AG08395 (cell line): ENCODE measurements at regions not wholly inside any gene's neighbourhood (a gene's known extent, or its start where the extent isn't known, plus 50 kb on each side); places are given as distances from the start of the nearest gene placed in this dataset.

Source experiments
- DNase-seq: peaks from one replicate; pipeline ENCODE4 v3.0.0; 2012; ENCODE audit warnings: mixed read lengths, low spot score

- no peak for DNase-seq
Measured at GRCh38 chr1:4367230-4367777, 287.1 kb upstream of the AJAP1 start.

- DNase-seq: no peak
Measured at GRCh38 chr1:4369335-4369734, 285.1 kb upstream of the AJAP1 start.

- DNase-seq: no peak
Measured at GRCh38 chr1:4371849-4372248, 282.6 kb upstream of the AJAP1 start.

DNA sequence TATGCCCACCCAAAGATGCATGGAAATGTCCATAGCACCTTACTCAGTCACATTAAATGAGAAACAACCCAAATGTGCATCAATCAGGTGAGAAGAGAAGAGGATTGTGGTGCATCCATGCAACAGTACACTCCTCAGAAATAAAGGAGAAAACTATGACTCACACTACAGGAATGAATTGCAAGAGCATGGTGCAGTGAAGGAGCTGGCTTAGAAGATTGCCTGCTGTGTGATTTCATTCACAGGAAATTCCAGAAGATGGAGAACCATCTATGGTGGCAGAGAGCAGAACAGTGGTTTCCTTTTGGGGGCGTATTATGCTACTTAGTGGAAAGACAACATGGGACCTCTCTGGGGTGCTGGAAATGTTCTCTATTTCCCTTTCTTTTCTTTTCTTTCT lies 278.6 kb upstream of the AJAP1 start:
- DNase-seq: peak; percentile 25

- no peak for DNase-seq
Measured at GRCh38 chr1:4379451-4380175, 274.8 kb upstream of the AJAP1 start.

- peak; percentile 18 for DNase-seq
Measured at GRCh38 chr1:4380564-4381168, 273.7 kb upstream of the AJAP1 start.

- DNase-seq: no peak
Measured at GRCh38 chr1:4393191-4393590, 261.2 kb upstream of the AJAP1 start.

- no peak for DNase-seq
Measured at GRCh38 chr1:4394366-4394765, 260.0 kb upstream of the AJAP1 start.

DNA sequence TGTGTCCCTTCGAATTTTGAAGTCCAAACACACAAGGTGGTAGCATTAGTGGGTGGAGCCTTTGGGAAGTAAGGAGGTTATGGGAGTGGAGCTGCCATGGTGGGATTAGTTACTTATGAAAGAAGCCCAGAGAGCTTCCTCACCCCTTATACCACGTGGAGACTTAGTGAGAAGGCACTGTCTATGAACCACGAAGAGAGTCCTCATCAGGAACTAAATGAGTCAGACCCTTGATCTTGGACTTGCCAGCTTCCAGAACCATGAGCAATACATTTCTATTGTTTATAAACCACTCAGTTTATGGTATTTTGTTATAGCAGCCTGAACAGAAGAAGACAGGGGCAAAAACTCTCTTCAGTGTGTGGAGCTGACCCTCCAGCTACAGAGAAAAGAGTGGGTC lies 259.3 kb upstream of the AJAP1 start:
- no peak for DNase-seq

DNA sequence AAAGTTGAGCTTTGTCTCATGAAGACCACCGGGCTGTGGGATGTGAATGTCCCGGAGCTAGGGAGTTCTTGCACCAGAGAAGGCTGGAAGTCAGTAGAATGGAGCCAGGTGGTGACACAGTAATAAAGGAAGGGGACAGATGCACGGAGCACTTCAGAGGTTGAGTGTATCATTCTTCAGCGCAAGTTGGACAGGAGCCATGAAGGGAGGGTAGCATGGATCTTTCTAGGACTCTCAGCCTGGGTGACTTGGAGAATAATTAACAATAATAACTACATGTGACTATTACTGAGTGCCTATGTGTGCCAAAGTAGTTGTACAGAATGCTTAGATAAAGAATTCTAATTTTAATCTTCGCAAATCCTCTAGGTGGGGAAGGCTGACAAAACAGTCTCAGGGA lies 258.7 kb upstream of the AJAP1 start:
- DNase-seq: no peak

DNA sequence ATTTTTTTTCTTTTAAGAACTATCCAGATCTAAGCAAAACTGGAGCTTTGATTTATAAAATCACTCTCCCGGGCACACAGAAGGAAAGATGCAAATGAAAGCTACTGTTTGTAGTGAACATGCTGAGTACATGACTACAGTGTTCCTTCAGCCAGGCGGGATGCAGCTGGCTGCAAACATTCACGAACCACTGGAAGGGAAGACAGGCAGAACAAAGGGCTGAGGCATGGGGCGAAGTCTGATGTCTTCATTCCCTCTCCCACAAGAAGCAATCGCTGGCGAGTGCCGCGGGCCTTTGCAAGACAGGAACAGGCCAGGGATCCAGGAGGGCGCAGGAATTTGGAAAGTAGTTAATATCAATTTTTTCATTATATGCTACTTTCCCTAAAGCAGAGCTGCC lies 257.9 kb upstream of the AJAP1 start:
- no peak for DNase-seq

DNA sequence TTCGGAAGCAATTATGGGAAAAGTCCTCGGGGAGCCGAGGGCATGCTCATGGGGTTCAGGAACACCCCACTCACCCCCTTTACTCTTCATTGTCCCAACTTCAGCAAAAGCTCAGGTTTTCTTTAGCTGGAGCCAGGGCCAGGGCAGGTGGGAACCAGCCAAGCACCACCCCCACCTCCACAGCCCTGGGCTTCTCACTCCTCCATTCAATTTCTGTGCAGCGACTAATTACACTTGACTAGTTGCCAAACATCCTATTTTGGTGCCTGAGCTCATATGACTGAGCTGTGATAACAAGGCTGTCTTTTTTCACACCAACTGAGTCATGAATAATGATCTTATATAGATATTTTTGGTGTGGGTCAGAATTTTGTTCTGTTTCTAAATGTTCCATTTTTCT lies 257.2 kb upstream of the AJAP1 start:
- no peak for DNase-seq

DNA sequence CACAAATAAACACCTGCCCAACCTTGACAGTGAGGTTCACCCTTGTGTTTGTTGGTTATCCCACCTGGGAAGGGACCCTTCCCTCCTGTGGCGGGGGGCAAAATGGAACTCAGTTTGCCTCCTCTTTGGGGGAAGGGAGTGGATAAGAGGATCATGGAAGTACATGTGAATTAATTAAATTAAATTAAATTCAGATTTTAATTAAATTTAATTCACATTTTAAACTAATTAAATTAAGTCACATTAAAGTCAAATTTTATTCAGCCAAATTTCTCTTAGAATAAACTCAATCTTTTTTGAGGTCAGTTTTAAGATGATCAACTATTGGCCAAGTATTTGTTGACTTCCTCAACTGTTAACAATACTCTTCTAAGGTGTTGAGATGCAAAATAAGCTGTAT lies 252.4 kb upstream of the AJAP1 start:
- DNase-seq: no peak

DNA sequence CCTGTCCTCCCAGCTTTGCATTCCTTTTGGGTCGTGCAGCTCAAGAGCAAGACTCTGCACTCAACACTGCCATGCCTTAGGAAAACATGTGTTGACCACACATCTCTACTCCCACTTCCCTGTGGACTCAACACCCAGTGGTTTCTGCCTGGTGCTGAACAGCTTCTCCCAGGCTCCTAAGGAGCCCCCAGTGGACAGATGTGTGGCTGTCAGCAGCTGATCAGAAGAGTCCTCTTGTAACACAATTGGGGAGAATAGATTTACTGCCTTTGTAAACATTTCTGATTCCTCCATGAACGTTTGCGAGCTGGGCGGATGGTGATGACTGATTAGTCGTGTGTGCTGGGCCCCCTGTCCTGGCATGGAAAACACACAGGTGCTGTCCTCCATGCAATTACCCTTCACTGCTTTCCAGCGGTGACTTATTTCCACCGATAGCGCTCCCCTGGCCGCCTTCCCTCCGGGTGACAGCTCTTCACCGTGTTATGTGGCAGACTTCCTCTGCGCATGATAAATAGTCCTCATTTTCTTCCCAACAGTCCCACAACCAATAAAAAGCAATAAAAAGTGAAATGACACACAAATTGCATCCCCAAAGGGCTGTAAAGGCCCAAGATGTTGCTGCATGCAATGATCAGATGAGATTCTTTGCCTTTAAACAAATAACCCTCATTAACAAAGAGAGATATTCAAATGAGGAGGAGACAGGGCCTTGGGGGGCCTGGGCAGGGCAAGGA lies 249.4 kb upstream of the AJAP1 start:
- DNase-seq: no peak

DNA sequence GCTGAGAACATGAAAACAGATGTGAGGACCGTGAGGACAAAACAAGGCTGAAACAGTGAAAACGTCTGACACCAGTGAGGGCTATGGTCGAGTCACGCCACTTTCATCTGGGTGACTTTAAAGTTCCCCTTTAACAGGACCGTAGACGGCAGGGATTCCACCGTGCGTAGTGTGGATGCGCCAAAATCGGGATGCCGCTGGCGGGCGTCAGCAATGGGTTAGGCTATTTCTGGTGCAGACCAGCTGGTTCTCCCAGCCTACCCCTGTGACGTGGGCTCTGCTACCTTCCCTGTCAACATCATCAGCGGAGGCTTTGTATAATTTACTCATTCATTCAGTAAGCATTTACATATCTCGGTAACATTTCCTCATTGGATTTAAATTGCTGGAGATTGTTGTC lies 246.6 kb upstream of the AJAP1 start:
- DNase-seq: no peak

DNA sequence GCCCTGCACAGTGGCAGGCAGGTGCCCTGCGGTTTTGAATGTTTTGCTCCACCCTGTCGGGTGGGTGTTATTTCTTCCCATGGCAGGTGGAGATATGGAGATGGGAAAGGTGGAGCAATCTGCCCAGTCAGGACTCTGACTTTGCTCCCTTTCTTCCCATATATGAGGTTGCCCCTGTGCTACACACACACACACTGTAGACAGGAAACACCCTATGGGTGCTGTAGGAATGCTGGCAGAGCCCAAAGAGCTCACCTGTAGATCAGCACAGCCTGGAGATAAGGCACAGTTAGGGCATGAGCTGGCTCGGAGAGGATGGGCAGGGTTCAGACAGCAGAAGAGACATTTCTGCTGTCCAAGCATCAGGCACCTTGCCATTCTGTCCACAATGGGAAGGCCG lies 246.0 kb upstream of the AJAP1 start:
- DNase-seq: no peak

DNA sequence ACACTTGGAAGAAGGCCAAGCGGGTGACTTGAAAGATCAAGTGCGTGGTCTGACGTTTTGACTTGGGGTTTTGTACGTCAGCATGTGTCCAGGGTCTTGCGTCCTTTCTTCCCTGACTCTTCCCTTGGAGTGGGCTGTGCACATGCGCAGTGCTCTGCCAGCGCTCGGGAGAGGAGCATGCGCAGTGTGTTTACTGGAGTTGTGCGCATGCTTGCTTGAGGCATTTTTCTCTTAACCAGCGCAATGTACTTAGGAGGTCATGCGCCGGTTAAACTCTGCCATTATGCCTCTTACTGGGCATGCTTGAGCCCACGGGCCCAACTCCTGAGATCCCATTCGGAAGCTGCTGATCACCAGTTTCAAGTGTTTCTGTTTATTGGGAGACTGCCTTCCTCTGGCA lies 242.5 kb upstream of the AJAP1 start:
- no peak for DNase-seq

DNA sequence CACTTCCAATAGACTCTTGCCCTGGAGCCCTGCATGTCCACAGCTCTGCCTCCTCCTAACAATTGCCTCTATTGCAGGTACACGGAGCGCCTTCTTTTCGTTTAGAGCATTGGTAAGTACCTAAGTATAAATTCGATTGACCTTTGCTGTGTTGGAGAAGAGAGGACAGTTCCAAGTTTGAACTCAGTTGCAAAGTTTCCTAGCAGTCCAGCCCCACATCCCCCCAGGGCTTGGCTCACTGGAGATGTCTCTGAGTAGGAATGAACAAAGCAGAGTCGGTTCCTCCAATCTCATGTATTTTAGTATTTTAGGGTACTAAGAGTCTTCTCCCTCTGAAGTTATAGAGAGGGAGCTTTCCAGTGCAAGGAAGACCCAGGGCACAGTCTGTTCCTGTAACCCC lies 238.9 kb upstream of the AJAP1 start:
- no peak for DNase-seq

DNA sequence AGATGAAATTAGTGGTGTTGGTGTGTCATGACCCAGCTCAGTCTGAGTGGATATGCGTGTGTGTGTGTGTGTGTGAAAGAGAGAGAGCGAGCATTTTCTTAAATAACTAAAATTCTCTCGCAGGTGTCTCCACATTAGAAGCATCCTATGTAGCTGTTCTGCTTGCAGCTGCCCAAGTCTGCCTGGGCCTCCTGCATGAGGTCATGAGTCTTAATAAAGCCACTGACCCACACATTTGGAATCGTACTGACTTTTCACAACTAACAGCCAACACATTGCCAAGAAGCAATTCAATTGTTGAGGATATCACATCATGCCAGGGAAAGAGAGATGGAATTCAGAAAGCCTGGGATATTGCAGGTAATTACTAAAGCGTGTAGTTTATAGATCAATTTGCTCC lies 238.2 kb upstream of the AJAP1 start:
- no peak for DNase-seq

DNA sequence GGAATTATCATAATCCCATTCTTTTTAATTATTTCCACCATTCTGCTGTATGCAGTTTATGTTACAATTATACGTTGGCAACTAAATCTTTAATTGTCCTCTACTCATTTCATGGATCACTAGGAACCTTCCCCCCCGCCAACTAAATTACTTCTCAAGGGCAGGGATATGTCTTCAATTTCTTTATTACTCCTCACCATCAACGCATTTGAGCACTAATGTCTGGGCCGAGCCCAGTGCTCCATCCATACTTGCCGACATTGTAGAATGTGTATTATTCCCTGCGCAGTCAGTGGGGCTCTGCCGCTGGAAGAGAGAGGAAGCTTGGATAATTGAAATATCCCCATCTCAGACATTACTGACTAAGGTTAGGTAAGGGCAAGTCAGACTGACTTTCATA lies 236.4 kb upstream of the AJAP1 start:
- no peak for DNase-seq

DNA sequence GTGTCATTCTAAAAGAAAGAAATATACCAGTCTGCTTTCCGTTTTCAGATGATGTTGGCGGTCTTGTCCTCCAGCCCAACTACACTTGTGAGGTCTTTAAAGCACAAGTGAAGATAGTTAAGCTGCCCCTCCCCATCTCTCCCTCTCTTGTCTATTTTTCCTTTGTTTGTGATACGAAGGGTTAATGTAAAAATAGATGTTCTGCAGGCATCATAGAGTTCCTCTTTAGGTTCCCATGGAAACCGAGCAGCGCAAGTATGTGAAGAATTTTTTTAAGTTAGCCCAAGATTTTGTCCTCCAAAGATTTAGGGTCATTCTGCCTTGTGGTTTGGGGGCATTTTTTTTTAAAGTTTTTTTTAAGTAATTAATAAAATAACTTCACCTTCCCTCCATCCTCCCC lies 232.4 kb upstream of the AJAP1 start:
- DNase-seq: no peak

DNA sequence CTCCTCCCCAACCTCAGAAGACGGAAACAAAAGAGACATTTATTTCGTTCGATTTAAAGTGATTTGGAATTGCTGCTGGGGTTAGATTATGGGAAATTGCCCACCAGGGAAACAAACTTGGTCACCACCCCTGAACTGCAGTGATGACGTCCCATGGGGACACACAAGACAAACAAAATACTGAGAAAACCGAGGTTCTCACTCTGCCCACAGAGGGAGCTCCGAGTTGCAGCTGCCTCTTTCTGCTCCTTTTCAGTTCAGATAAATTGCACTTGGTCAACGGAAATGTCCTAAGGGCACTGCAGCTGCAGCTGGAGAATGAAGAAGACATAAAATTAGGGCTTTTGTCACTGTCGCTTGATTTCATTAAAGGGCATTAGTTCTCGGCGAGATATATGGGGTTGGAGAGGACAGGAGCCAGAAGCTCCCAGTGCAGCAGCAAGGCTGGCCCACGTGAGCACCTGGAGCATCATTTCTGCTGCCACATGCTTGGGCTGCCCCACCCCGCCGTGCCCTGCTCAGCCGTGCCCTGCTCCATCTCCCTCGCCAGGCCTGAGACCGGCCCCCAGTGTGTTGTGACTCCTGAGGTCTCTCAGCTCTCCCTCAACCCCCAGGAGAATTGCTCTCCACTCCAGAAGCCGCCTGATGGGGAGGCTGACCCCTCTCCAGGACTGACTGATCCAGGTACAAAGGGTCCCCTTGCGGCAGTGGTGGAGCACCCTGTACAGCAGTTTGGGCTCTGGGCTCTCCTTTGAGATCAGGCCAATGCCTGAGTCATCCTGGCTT lies 231.7 kb upstream of the AJAP1 start:
- DNase-seq: no peak
